Ovary (tissue), 3 donors: ENCODE measurements at regions not wholly inside any gene's neighbourhood (a gene's known extent, or its start where the extent isn't known, plus 50 kb on each side); places are given as distances from the start of the nearest gene placed in this dataset.

ENCODE experiments used
- CTCF ChIP-seq, 3 donors: fragments of 450-650 bp in 2 of 3; fragments of 200-600 bp in 1 of 3; IDR thresholded peaks; one replicate each; pipeline versions ENCODE4 v1.5.1 to v1.8.0; 2016 to 2022; ENCODE audit warnings: antibody characterized with exemption in 3 of 3, mild to moderate bottlenecking in 1 of 3
- EP300 ChIP-seq: sonication (generic); formaldehyde crosslinking; IDR thresholded peaks from one replicate; pipeline ENCODE4 v1.6.1; 2017; ENCODE audit warnings: antibody characterized with exemption
- POLR2A ChIP-seq: fragments of 450-650 bp; IDR thresholded peaks from one replicate; pipeline ENCODE4 v1.6.1; 2017; ENCODE audit warnings: antibody characterized with exemption, mild to moderate bottlenecking, moderate library complexity
- donor health status: DM: no; HTN: no; CAD: no.

- TF ChIP-seq POLR2A (no peak), CTCF (IDR thresholded peaks at IDR 0.05) (no peak), EP300 (no peak)
Observed at GRCh38 chr2:34204560-34204959, 605.5 kb upstream of the FAM98A start.
